GM19395 (cell line): ENCODE measurements at regions not wholly inside any gene's neighbourhood (a gene's known extent, or its start where the extent isn't known, plus 50 kb on each side); places are given as distances from the start of the nearest gene placed in this dataset.

Experiments
- ATAC-seq: cut with Tn5 transposase; IDR thresholded peaks from one replicate; pipeline ENCODE4 v1.9.1; 2021; ENCODE audit warnings: mild to moderate bottlenecking, moderate library complexity; ENCODE audit not compliant: unreplicated experiment

DNA sequence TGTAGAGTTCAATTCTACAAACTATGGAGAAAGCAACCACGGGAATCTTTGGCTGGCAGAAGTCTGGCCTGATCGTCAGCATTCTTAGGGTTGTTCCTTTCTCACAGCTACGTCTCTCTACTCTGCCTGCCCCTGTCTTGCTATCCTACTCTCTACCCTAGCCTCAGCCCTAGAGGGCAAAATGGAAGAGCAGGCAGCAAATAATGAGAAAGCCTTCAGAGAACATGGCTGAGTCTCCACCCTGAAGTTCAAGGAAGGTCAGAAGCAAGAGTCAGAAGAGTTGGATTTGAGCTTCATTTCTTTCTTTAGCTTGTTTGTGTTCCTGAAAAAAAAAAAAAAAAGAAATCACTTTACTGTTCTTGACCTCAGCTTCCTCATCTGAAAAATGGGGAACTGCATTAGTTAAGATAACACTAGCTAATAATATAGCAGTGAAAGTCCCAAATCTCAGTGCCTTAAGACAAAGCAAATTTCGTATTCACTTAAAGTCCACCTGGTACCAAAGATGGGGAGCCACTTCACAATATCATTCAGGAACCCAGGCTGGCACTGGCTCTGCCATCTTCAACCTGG, 50.2 kb upstream of the CCND2 start:
- no peak for ATAC-seq

DNA sequence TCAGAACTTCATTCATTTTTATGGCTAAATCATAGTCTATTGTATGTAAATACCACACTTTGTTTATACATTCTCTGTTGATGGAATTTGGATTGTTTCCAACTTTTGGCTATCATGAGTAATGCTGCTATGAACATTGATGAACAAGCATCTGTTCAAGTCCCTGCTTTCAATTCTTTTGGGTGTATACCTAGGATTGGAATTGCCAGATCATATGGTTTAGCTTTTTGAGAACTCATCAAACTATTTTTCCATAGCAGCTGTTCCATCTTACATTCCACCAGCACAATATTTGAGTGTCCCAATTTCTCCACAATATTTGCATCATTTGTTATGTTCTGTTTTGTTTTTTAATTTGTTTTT, 52.3 kb upstream of the CCND2 start:
- no peak for ATAC-seq

DNA sequence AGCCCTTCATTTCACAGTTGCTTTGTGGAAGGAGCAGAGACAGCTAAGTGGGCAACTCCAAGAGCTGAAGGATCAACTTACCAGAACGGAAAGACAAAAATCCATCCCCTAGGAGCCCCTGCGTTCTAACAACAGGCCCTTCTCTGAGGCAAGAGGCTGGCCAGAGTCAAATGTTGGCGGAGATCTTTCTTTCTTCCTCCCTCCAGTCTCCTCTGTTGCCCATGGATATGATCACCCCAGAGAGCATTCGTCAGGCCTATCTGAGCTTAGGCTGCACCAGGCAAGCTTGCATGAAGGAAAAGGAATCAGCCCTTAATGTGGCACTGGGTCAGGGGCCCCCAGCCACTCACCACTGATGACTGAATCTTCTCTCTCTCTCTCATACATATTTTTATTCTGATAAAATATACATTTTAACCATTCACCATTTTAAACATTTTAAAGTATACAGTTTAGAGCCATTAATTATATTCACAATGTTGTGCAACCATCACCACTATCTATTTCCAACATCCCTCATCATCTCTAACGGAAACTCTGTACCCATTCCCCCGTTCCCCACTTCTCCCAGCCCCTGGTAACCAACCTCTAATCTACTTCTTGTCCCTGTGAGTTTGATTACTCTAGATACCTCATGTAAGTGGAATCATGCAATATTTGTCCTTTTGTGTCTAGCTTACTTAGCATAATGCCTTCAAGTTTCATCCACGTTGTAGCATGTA, 52.9 kb upstream of the CCND2 start:
- no peak for ATAC-seq

DNA sequence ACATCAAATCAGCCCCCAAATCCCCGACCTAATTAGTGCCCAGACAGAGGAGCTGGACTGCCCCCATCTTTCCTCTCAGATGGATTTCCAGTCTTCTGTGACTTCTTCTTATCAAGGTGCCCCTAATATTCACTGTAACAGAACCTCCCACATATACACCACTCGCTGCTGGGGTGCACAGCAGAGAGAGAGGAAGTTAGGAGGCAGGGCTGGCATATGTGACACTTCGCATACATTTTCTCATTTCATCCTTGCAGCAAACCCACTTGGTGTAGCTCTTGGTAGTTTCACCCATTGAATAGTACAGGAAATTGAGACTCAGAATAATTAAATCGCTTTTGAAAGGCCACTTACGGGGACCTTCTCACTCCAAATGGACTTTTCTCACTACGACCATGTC, 56.5 kb upstream of the CCND2 start:
- no peak for ATAC-seq

DNA sequence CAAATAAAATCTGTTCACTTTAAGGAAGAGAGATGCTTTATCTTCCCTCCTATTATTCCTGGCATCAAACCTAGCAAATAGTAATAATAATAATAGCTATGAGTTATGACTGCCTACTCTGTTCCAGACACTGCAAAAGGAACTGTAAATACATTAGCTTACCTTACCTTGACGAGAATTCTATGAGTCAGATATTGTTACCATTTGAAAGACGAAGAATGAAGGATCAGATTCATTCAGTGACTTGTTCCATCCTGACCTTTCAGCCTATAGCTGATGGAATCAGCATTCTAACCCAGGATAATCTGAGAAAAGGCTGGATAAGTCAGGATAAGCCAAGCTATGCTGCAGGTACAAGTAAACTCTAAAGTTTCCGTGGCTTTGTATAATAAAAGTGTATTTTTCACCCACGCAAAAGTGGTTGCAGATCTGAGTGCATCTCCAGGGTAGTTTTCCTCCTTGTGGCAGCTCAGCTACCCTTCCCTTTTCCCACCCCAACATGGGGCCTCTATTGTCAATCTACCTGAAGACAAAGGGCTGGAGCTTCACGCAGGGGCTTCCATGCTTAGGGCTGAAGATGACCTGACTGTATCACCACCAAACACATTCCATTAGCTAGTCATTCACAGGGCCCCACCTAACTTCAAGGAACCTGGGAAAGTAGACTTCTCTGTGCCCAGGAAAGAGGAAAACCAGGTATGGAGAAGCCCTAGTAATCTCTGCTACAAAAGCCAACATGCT, 57.2 kb upstream of the CCND2 start:
- ATAC-seq: peak; percentile 16

DNA sequence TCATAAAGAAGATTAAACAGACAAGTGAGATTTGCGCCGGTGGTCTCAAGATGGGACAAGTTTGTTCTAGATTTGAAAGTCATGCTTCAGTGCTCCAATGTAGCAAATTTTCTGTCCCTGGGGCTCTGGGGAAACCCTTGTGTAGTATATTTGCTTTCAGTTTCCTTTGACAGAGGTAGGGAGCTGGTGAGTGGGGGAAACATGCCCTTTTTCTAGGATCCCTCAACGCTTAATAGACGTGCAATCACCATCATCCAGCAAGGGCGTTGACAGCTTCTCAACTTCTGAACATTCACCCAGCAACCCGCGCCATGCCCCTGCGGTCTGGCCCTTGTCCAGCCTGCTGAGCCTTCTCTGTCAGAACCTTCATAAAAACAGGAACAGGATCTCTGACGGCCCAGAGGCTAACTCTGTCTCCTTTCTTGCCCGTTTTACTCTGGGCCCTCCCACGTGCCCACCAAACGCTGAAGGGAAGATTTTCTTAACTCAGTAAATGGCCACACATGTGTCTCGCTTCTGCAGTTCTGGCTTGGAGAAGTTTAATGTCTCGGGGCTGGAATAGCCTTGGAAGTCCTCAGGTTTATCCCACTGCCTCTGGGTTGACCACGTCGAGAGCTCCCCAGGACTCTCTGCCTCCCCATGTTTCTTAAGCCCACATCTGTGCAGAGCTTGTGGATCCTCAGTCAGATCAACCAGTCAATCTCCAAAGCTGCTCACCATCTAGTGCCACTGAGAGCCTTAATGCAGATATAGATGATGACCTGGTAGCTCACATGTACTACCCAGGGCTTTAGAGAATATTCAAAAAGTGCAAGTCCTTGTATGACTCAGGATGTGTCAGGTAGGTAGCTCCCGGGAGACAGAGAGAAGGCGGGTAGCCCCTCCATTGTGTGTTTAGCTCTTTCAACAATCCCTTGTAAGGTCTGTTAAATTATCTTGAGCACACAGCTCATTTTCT, 58.1 kb upstream of the CCND2 start:
- peak; percentile 71 for ATAC-seq

DNA sequence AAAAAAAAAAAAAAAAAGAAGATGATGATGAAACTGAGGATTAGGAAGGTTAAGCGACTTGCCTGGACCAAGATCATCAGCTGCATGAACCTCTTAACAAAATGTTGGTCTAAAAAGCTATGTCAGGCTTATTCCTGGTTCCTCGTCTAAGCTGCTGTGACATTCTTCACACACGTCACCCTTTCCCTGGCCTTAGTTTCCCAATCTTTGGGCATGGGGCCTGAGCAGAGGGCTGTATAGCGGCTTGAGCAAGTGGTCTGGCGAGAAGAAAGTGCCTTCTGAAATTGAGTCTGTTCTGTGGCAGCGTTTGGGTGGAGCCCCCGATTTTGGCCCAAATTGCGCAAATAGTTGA, 58.7 kb upstream of the CCND2 start:
- ATAC-seq: peak; percentile 6

DNA sequence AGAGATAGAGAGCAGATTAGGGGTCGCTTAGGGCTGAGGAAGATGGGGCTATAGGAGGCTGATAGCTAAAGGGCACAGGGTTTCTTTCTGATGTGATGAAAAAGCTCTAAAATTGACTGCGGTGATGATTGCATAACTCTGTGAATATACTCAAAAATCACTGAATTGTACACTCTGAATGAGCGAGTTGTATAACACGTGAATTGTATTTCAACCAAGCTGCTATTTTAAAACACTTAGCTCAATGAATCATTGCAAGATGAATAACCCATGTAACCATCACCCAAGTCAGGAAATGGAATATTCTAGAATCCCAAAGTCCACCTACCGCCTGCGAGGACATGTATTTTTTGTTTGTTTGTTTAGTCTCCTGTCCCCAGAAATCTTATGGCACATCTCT, 60.1 kb upstream of the CCND2 start:
- no peak for ATAC-seq

DNA sequence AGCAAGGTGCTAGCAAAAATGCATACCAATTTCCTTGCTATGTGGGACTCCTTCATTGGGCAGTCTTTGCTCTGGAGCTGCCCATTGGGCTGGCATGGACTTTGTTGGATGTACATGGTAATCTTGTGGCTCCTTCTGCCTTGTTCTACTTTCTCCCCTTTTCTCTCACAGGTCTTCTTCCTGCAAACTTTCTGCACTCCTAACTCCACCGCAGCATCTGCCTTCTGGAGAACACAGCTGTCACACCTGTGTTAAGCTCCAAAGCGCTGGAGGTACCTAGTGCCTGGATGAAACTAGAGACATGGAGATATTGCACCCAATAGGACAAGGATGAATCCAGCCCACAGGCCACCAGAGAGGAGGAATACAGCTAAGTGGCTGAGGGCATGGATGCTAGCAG, 60.7 kb upstream of the CCND2 start:
- ATAC-seq: no peak

DNA sequence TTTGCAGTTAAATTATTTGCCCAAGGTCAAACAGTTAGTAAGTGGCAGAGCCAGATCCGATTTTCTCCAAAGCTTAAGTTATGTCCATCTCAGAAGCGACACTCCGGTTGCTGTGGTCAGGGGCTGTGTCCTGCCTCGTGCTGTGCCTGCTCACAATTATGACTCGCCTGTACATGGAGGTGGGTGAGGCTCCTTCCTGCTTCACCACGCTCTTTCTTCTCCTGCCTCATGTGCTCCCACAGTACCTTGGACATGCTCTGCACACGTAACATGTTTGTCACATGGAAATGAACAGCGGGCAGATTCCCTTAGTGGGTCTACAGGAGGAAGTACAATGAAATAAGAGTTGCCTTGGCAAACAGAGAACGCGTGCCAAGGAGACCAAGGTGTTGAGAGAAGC, 62.2 kb upstream of the CCND2 start:
- ATAC-seq: no peak

DNA sequence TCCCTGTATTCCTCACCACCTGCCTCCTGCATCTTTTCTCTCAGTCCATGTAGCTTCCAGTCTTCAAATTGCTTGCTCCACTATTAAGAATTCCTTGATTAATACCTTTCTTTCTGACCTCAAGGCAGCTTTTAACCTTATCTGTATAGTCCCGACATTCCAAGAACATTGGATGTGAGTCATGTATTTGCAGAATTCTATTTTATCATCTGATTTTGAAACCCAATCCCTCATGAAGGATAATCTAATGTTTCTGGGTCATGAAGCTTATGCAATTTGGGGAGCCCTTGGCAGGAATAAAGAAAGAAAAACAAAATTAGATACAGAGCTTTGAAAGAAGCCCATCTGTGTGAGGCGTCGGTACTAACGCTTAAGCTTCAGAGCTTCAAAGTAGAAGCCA, 63.4 kb upstream of the CCND2 start:
- no peak for ATAC-seq

DNA sequence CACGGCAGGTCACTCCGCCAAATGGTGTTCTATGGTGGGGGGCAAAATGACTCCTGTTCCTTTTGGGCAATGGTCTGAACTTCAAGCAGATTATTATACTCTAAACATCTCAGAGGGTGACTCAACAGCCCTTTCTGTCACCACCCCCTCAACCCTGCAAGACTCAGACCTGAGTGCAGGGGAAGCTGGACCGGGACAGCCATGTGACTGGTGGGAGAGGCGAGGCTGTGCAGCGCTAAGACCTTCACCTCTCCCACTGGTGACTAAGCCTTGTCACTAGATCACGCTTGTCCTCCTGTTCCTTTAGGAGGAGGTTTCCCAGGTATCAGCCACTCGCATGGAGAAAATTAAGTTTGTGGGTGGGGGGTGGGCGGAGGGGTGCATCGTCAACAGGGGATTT, 67.1 kb upstream of the CCND2 start:
- no peak for ATAC-seq

DNA sequence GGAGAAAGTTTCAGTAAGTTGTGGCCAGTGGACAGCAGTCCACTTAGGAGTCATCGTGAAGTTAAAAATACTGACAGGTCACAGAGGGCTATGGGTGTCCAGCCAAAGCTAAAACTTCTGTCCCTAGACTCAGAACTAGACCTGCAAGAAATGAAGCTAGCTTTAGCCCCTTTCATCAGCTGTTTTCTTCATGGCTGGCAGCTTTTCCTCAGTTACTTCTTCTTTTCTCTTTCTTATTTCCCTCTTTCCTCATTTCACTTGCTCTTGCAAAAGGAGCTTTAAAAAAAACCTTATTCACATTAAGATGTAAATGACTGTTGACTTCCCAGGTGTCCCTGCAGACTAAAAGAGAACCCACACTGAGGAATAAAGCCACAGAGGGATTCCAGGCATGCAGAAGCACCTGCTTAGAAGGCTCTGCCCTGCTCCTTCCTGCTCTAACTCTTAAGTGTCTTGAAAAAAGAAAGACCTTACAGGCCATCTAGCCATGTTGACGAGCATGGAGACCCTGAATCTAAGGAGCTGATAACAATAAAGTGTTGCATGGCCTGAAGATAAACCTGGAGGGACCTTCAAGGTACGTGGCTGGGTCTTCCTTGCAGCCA, 69.7 kb upstream of the CCND2 start:
- ATAC-seq: no peak

DNA sequence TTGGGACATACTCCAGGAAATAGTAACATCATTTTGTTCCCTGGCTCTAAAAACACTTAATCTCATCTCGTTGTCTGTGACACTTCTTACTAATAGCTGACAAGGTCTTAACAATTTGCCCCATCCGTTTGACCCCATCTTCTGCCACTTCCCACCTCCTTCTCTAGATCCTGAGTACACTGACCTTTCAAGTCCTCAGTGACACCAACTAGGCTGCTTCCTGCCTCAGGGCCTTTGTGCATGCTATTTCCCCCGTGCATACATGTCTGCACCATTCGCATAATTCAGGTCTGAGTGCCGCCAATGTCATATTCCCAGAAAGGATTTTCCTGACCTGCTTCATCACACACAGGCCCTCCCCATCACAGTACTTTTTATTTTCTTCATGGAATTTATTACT, 70.6 kb upstream of the CCND2 start:
- no peak for ATAC-seq

DNA sequence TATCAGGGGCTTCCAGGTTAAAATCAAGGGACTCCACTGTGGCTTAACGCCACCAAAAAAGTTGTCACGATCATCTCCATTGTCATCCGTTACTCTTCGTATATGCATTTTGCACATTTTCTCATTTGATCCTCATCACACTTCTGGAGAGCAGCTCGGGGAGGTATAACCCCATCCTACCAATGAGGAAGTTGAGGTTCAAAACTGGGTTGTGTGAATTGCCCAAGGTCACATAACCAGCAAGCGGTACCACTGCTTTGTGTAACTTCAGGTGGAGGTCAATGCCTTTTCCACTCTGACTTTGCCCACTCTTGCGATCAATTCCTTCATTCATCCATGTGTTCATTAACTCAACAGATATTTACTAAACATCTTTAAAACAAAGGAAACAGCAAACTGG, 71.1 kb upstream of the CCND2 start:
- no peak for ATAC-seq

DNA sequence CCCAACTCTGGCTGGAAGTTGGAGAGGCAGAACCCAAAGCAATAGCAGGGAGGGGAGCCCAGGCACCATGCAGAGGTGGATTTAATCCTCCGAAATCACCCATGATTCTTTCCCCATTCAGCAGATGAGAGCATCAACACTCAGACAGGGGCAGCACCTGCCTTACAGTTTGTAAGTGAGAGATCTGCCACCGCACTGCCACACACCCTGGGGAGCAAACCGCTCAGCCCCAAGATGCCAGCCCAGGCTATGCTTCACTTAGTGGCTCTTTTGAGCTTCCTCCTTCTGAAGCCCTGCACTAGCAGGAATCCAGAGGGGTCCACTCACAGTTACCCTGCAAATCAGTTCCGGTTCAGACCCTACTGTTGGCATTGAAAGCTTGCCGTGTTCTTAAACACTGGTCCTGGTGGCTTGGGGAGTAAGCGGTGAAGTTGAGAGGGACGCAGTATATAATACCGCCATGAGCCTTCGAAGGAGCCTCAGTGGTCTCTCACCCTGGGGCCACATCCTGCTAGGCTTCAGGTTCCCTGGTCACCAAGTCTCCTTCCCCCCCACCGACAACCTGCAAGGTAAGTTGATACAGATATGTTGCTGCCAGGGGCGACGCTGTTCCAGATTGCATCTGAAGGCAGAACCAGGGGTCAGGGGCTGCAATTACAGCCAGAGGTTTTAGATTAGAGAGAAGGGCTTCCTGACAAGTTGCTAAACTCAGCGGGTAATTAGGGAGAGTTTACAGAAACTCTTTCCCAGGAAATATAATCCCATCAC, 72.0 kb upstream of the CCND2 start:
- no peak for ATAC-seq

DNA sequence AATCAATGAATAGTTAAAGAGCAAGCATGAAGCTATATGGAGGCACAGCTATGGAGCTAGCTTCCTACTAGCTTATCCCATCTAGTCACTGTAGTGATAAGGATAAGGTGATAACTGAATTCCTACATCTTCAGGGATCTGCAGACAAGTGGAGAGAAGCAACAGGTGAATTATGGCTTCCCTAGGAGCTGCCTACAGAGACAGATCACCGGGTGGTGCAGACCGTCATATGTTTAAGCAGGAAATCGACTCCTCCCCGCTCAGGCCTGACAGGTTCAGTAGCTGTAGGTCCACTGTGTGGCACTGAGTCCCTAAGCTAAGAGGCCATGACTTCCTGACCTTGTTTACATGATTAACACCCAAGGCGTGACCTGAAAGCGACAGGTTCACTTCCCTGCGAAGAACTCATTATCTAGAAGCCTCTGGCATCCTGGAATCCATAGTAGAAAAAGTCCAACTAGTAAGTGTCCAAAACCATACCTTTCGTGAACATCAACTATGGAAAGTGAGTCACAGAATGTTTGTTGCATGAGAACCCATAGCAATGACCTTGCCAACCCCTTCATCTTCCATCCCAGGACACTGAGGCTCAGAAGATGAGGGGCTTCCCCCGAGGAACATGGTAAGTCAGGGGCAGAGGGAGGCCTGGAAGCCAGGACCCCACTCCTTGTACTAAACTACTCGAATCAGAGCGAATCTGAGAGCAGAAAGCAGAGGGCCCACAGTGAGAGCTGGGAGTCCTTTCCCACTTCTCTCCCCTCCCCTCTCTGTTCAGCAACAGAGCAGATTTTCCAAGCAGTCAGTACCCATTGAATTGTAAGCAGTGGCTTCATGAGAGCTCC, 75.4 kb upstream of the CCND2 start:
- no peak for ATAC-seq

DNA sequence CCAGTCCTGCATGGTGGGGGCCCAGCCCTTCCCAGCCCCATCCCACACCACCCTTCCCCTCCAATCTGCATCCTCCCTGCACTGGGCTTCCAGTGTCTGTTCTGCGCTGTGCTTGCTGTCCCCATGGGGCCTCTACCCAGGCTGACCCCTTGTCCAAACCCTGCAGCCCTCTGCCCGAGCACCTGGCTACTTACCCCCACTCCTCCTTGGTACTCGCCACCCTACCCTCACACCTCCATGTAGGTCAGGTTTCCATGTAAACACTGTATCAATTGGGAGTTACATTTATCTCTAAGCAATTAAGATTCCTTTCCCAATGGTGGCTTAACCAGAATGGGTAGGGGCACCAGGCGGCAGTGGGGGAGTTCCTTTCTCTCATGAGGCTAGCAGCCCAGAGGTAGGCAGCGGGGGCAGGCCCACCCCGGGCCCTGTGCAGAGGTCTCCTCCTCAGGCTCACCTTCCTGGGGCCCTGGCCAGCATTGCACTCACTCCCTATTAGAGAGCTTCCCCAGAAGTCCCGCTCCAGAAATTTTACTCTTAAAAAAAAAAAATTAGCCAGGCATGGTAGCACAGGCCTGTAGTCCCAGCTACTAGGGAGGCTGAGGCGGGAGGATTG, 76.6 kb upstream of the CCND2 start:
- no peak for ATAC-seq

DNA sequence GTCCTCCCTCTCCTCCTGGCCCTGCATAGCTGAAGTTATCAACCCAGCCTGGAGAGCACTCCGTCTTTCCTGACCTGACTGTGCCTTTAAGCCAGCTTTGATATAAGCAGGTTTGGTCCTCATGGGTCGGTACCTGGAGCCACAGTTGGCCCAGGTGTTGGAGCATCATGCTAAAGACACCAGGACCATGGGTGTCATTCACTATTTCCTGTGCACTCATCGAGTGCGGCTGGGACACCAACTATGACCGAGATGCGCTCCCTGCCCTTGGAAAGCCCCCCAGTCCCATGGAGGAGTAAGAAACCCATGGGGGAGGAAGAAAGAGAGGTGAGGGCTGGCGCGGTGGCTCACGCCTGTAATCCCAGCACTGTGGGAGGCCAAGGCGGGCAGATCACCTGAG, 78.9 kb upstream of the CCND2 start:
- no peak for ATAC-seq
